Stimulated activated naive B cell treated with anti-CD40 and anti-IgM and Interleukin-4, amounts not matched to agents 10 μg/mL and 1 μg/mL and 100 μg/mL, for 72 hours (primary cell): ENCODE measurements at regions not wholly inside any gene's neighbourhood (a gene's known extent, or its start where the extent isn't known, plus 50 kb on each side); places are given as distances from the start of the nearest gene placed in this dataset.

Experiments used
- ATAC-seq, 2 donors: fragments of 150-1000 bp; cut with Tn5 transposase; replicated peaks; 2 replicates each; pipeline ENCODE4 v1.10.0; 2021; ENCODE audit warnings: moderate library complexity in 1 of 2
- DNase-seq: peaks from one replicate; pipeline ENCODE4 v3.0.0; 2021
- H3K27ac Mint-ChIP-seq: one replicate; pipeline ENCODE4 v1.8.0; 2022; ENCODE audit warnings: mild to moderate bottlenecking, mixed read lengths
- H3K27me3 Mint-ChIP-seq, 2 donors: one replicate each; pipeline ENCODE4 v1.8.0; 2022; ENCODE audit warnings: mixed read lengths in 2 of 2
- H3K36me3 Mint-ChIP-seq, 2 donors: one replicate each; pipeline ENCODE4 v1.8.0; 2022; ENCODE audit warnings: mixed read lengths in 2 of 2, mild to moderate bottlenecking in 1 of 2
- H3K4me1 Mint-ChIP-seq, 2 donors: one replicate each; pipeline ENCODE4 v1.8.0; 2022; ENCODE audit warnings: mixed read lengths in 2 of 2, mild to moderate bottlenecking in 1 of 2
- H3K4me3 Mint-ChIP-seq, 2 donors: one replicate each; pipeline ENCODE4 v1.8.0; 2022; ENCODE audit warnings: mild to moderate bottlenecking in 2 of 2, mixed read lengths in 2 of 2, moderate library complexity in 1 of 2
- H3K9me3 Mint-ChIP-seq, 2 donors: one replicate each; pipeline ENCODE4 v1.8.0; 2022; ENCODE audit warnings: mixed read lengths in 2 of 2, mild to moderate bottlenecking in 1 of 2

DNA sequence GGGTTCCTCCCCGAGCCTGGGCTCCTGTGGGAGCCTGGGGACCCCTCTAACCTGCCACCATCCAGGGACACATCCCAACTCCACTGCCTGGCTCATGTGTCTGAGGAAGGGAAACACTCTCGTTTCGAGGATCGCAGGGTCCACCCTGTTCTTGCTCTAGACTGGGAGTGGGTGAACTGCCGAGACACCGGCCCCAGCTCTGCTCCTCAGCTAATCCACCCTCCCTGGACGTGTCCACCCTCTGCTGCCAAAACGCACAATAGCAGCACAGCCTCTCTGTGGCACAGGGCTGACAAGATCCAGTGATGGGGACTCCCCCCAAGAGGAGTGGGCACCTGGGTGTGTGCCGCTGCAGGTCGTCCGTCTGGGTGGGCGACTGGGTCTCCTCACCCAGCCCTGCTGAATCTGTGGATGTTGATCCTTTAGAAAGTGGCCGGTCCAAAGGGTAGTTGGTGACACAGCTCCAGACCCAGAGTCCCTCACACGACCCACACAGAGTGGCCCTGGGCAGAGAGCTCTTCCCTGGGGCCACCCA lies 65.2 kb upstream of the FAM20C start:
- ATAC-seq (no peak), DNase-seq (no peak)
- Mint-ChIP-seq H3K36me3 (no peaks in the 10 kb centered on the region), H3K4me1 (peaks cover 5 to 9% of the 10 kb centered on the region in 2 donors), H3K4me3 (no peak overlapping the region), H3K27ac (no peak overlapping the region), H3K9me3 (peaks cover 0 to 1% of the 10 kb centered on the region in 2 donors), H3K27me3 (no peaks in the 10 kb centered on the region)

DNA sequence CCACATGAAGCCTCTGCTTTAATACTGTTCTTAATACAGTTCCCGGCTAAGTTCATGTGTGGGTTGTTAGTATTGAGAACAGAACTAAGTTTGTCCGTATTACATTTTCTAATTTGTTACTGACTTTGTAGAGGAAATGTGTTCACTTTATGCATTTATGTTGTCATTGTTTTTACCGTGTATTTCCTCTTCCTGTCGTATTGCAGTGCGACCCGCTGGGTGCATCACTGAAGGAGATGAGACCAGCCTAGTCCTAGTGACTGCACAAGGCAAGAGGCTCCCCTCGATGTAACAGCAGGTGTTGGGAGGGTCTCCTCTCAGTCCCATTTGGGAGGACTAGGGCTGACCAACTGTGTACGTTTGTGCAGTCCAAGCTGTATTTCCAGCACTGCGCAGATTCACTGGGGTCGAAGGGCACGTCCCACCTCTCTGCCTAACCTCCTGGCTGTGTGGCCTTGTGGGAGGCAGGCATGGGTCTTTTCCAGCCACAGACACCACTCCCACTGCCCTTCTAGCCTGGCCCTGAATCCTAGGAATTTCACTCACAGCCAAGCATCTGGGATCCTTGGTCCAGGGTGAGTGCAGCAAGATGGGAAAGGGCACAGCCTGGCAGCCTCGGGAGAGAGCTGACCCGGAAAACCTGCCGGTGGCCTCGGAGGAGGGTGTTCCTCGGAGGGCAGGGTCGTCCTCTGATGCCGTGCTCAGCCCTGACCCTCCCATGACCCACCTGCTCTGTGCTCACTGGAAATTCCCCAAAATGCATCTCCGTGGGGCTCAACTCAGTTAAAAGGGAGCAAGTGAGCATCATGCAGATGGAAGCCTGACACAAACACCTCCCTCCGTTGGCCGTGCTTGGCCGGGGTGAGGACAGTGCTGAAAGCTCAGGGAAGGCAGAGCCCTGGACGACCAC lies 63.9 kb upstream of the FAM20C start:
- no peak for DNase-seq
- no peak for ATAC-seq
- no peaks in the 10 kb centered on the region for H3K27me3 Mint-ChIP-seq

DNA sequence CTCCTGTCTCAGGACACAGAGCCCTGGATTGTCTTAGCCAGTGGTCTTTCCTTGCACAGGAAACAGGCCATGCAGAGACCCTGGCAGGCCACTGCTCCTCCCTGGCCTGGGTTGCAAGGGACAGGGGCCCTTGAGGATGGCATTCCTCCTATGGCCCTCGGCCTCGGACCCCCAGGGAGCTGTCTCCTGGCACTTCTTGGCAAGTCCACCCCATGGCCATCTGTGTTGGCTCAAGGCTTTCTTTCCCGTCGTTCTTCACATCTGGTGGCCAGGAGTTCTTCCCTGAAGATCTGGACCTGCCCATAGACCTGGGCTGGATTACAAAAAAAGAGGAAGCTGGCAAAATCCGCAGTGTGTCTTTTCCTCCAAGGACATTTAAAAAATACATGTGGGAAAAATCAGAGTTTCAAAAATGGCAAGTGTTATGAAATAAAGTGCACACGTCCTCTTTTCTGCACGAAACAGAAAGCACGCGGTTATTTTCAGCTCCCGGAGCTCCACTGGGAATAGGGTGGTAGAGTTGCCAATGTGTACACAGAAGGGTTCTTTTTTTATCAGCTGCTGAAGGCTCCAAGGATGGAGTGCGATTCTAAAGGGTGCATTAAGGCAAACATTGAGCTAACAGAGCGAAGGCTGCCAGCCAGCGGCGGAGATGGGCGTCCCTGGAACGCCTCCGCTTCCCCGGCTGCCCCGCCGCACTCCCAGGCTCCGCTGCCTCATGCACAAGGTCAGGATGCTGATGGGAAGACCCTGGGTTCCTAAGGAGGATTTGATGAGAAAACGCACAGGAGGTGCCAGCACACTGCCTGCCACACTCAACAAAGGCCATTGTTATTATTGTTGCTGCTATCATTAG lies 62.8 kb upstream of the FAM20C start:
- peak; percentile 48 to 50 for ATAC-seq
- H3K4me1 Mint-ChIP-seq = peaks cover 5 to 9% of the 10 kb centered on the region in 2 donors
- no peak for DNase-seq
- H3K36me3 Mint-ChIP-seq = no peaks in the 10 kb centered on the region
- no peaks in the 10 kb centered on the region for H3K27me3 Mint-ChIP-seq
- H3K27ac Mint-ChIP-seq = no peak overlapping the region
- H3K4me3 Mint-ChIP-seq = no peak overlapping the region
- peaks cover 0 to 1% of the 10 kb centered on the region in 2 donors for H3K9me3 Mint-ChIP-seq

More for the DNA sequence above, 63.9 kb upstream of the FAM20C start:
- H3K9me3 Mint-ChIP-seq = peaks cover 0 to 1% of the 10 kb centered on the region in 2 donors
- no peak overlapping the region for H3K4me3 Mint-ChIP-seq
- H3K27ac Mint-ChIP-seq = no peak overlapping the region
- peaks cover 5 to 9% of the 10 kb centered on the region in 2 donors for H3K4me1 Mint-ChIP-seq
- H3K36me3 Mint-ChIP-seq = no peaks in the 10 kb centered on the region

DNA sequence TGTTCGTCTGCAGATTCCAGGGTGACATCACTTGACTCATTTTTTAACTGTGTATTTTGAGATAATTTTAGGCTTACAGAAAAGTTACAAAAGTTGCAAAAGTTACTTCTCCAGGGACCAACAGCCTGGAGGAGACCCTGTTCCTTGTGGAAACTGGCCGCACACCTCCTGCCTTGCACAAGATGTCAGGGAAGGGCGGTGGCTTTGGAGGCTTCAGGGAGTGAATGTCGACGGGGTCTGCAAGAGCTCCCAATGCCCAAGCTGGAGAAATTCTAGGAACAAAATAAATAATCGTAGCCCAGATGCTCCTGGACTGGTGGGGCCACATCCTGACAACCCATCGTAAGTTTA lies 62.2 kb upstream of the FAM20C start:
- no peak for ATAC-seq
- Mint-ChIP-seq H3K27me3 (no peaks in the 10 kb centered on the region), H3K9me3 (peaks cover 0 to 1% of the 10 kb centered on the region in 2 donors), H3K4me3 (no peak overlapping the region), H3K36me3 (no peaks in the 10 kb centered on the region), H3K27ac (no peak overlapping the region), H3K4me1 (peaks cover 5 to 9% of the 10 kb centered on the region in 2 donors)
- DNase-seq = no peak

DNA sequence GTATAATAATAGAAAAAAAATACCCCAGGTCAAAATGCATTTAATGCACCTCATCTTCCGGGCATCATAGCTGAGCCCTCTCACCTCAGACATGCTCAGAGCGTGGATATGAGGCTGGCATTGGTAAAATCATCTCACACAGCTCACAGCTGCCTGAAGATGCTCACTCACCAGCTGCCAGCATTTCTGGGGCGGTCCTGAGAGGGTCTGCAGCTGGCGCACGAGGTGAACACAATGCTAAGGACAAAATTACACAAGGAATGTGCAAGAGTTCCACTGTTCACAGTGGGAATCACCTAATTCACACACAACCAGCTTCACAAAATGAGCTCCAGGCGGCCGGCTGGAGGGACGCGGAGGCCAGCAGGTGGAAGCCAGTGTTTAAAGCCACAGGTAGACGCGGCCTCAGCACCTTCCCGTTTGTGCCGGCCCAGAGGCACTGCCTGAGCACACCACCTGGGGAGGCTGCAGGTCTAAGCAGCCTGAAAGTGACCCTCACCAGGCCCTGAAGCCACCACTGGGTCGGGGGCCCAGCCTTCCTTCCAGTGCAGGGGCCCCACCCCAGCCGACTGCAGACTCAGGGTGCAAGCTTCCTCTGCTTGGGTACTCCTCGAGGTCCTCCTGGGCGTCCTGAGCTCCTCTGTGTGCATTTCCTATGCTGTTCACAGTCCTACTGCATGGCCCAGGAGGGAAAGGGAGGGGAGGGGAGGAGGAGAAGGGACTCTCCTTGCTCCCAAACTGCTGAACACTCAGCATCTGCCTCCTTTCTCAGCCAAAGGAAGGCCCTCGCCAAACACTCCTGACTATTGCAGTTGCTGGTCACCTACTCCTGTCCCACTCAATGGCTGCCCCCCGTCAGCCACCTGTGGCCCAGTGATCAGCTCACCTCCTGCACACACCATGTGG lies 61.2 kb upstream of the FAM20C start:
- Mint-ChIP-seq H3K27ac (no peak overlapping the region), H3K4me1 (peaks cover 5 to 9% of the 10 kb centered on the region in 2 donors), H3K9me3 (no peaks in the 10 kb centered on the region), H3K36me3 (no peaks in the 10 kb centered on the region), H3K27me3 (no peaks in the 10 kb centered on the region), H3K4me3 (no peak overlapping the region)
- no peak for ATAC-seq
- no peak for DNase-seq

DNA sequence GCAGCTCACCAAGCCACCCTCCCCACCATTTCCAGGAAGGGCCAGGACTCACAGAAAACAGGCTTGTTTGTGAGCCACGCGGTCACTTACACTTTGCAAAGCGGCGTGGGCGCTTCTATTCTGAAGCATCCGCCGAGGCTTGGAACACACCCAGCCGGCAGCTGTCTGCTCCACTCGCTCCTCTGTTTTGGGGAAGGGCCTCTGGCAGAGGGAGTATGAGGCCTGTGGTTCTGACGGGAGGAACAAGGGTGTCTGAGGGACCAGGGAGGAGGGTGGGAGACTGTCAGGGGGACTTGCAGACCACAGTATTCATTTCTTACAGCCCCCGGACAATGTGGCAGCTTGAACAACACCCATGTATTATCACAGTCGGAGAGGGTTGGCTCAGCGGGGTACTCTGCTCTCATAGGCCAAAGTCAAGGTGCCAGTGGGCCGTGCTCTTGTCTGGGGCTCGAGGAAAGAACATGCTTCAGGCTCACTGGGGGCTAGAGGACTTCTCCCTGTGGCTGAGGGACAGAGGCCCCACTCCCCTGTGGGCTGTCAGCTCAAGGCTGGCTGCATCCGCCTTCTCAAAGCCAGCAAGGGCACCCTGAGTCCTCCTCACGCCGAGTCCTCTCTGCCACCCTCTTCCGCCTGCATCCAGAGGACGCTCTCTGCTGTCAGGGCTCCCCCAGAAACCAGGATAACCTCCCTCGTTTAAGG lies 60.4 kb upstream of the FAM20C start:
- H3K27me3 Mint-ChIP-seq = peaks cover 0 to 1% of the 10 kb centered on the region in 2 donors
- DNase-seq (no peak), ATAC-seq (no peak)
- no peaks in the 10 kb centered on the region for H3K36me3 Mint-ChIP-seq
- peaks cover 6 to 9% of the 10 kb centered on the region in 2 donors for H3K4me1 Mint-ChIP-seq
- H3K9me3 Mint-ChIP-seq = no peaks in the 10 kb centered on the region
- no peak overlapping the region for H3K4me3 Mint-ChIP-seq
- no peak overlapping the region for H3K27ac Mint-ChIP-seq

DNA sequence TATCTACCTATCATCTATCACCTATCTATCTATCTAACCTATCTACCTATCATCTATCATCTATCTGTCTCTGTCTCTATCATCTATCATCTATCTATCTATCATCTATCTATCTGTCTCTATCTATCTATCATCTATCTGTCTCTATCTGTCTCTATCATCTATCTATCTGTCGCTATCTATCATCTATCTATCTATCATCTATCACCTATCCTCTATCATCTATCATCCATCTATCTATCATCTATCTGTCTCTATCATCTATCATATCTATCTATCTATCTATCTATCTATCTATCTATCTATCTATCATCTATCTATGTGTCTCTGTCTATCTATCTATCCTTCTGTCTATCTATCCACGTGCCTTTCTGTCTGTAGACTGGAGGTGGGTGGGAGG lies 59.5 kb upstream of the FAM20C start:
- Mint-ChIP-seq H3K4me3 (no peak overlapping the region), H3K36me3 (no peaks in the 10 kb centered on the region), H3K27me3 (peaks cover 0 to 4% of the 10 kb centered on the region in 2 donors), H3K27ac (no peak overlapping the region), H3K9me3 (no peaks in the 10 kb centered on the region), H3K4me1 (peaks cover 7 to 9% of the 10 kb centered on the region in 2 donors)
- DNase-seq (no peak), ATAC-seq (no peak)

DNA sequence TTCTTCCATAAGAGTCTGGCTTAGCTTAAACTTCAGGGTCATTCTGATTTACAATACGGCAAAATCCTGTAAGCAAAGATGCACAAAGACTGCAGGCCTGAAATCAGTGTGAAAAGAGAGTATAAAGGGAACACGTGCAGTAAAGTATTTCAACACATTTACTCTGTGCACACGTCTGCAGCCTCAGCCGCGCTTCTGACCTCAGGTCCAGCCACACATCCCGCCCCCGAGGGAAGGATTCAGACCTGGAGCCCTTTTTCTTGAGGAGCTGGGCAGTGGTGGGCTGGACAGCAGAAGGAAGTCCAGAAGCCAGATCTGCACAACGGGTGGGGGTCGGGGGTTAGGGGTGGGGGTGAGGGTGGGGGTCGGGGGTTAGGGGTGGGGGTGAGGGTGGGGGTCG lies 58.9 kb upstream of the FAM20C start:
- Mint-ChIP-seq H3K4me3 (no peak overlapping the region), H3K27ac (no peak overlapping the region), H3K4me1 (peaks cover 7 to 9% of the 10 kb centered on the region in 2 donors), H3K36me3 (no peaks in the 10 kb centered on the region), H3K27me3 (peaks cover 0 to 6% of the 10 kb centered on the region in 2 donors), H3K9me3 (no peaks in the 10 kb centered on the region)
- ATAC-seq (no peak), DNase-seq (no peak)

DNA sequence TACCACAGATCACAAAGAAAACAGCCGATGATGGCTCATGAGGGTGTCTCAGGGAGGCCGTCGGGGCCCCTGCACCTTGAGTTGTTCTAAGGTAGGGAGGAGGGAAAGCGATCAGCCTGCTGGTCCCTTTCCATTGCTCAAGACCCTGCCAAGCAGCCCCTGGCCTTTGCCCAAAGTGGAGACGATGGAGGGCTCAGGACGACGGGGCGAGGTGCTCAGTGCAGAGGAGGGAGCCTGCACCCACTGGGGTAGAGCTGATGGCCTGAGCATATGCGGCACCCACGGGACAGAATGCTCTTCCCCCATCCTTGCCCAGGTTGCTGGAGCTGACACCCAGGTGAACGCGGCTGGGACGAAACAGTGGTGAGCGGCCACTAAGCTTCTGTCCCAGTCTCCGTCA lies 58.3 kb upstream of the FAM20C start:
- H3K27ac Mint-ChIP-seq = no peak overlapping the region
- ATAC-seq = no peak
- peaks cover 0 to 8% of the 10 kb centered on the region in 2 donors for H3K27me3 Mint-ChIP-seq
- no peaks in the 10 kb centered on the region for H3K36me3 Mint-ChIP-seq
- DNase-seq = no peak
- no peaks in the 10 kb centered on the region for H3K9me3 Mint-ChIP-seq
- H3K4me3 Mint-ChIP-seq = no peak overlapping the region
- H3K4me1 Mint-ChIP-seq = peaks cover 7 to 9% of the 10 kb centered on the region in 2 donors

DNA sequence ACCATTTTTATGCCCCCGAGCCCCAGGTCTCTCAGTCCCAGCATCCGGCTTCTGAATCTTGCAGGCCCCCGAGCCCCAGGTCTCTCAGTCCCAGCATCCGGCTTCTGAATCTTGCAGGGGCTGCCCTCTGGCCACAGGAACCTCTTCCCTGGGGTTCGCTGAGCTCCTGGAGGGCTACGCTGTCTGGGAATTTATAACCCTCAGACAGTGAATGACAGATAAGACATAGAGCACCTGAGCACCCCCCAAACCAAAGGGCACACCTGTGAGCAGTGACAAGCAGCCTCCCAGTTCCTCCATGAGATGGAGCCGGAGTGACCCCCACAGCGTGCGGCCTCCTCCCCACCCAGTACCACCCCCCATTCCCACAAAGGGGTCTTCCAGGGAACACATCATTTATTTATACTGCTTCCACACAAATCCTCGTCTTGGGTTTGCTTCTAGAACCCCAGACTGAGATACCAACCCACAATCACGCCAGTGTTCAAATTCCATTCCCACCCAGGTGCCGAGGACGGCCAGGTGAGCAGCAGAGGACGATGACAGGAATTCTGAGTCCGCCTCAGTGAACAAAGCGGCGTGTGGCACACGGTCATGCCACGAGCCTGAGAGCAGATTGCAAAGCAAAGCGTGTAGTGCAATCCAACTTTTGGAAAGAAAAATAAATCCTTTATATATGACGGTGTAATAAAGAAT lies 57.7 kb upstream of the FAM20C start:
- Mint-ChIP-seq H3K4me1 (peaks cover 3 to 5% of the 10 kb centered on the region in 2 donors), H3K4me3 (no peak overlapping the region), H3K36me3 (no peaks in the 10 kb centered on the region), H3K9me3 (no peaks in the 10 kb centered on the region), H3K27me3 (peaks cover 0 to 8% of the 10 kb centered on the region in 2 donors), H3K27ac (no peak overlapping the region)
- DNase-seq (no peak), ATAC-seq (no peak)

DNA sequence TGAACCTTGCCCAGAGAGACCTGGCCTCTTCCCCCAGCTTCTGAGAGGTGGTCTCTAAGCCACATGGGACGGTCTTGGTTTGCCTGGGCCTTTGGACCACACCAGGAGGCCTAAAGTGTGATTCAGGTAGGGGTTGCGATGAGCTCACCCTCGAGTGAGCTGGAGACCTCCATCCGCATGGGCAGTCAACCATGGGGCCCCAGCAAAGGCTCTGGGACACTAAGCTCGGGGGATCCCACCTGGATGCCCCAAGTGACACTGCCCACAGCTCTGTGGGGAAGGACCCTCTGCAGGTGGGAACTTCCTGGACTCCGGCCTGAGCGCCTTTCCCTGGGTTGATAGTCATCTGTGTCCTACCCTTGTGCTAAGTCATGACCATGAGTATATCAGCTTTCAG lies 57.1 kb upstream of the FAM20C start:
- no peak for ATAC-seq
- Mint-ChIP-seq H3K27me3 (peaks cover 0 to 8% of the 10 kb centered on the region in 2 donors), H3K4me3 (no peak overlapping the region)

DNA sequence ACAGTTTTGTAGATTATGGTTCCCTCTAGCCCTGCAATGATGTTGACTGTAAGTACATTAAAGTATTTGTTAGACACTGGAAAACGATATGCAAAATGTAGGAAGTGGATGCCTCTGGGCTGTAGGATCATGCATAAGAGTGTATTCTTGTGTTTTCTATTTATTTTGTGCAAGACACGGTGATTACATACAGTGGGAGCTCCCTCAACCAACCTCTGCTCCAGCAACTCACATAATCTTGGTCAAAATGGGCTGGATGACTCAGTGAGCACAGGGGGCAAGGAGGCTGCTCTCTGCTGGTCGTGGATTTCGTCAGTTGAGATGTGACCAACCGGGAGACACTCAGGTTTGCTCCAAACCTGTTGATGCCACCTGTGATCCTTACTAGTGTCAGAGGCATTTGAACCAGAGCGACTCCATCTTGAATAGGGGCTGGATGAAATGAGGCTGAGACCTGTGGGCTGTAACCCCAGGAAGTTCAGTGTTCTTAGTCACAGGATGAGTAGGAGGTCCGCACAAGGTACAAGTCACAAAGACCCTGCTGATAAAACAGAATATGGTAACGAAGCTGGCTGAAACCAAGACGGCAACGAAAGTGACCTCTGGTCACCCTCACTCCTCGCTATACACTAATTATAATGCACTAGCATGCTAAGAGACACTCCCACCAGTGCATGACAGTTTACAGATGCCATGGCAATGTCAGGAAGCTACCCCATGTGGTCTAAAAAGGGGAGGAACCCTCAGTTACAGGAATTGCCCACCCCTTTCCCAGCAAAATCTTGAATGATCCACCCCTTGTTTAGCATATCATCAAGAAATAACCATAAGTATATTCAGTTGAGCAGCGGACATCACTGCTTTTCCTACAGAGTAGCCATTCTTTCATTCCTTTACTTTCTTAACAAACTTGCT lies 56.4 kb upstream of the FAM20C start:
- no peaks in the 10 kb centered on the region for H3K9me3 Mint-ChIP-seq
- DNase-seq (no peak), ATAC-seq (no peak)
- no peak overlapping the region for H3K27ac Mint-ChIP-seq
- H3K36me3 Mint-ChIP-seq = no peaks in the 10 kb centered on the region
- peaks cover 0 to 1% of the 10 kb centered on the region in 2 donors for H3K4me1 Mint-ChIP-seq
- H3K4me3 Mint-ChIP-seq = no peak overlapping the region
- peaks cover 0 to 8% of the 10 kb centered on the region in 2 donors for H3K27me3 Mint-ChIP-seq

More for the DNA sequence above, 57.1 kb upstream of the FAM20C start:
- Mint-ChIP-seq H3K9me3 (no peaks in the 10 kb centered on the region), H3K27ac (no peak overlapping the region), H3K4me1 (peaks cover 0 to 1% of the 10 kb centered on the region in 2 donors), H3K36me3 (no peaks in the 10 kb centered on the region)
- DNase-seq = no peak
